Neural cell (in vitro differentiated cells): ENCODE measurements at regions not wholly inside any gene's neighbourhood (a gene's known extent, or its start where the extent isn't known, plus 50 kb on each side); places are given as distances from the start of the nearest gene placed in this dataset.

Experiments used
- CTCF ChIP-seq: fragments of 450-650 bp; IDR thresholded peaks from 2 replicates; pipeline ENCODE4 v1.5.1; 2014; ENCODE audit warnings: antibody characterized with exemption, mild to moderate bottlenecking, moderate library complexity; ENCODE audit not compliant: poor library complexity, severe bottlenecking
- EP300 ChIP-seq: fragments of 450-650 bp; conservative IDR thresholded peaks from 2 replicates; pipeline ENCODE4 v1.6.1; 2014; ENCODE audit warnings: antibody characterized with exemption, mild to moderate bottlenecking, moderate library complexity; ENCODE audit not compliant: poor library complexity, severe bottlenecking
- EZH2 ChIP-seq: fragments of 200-600, 300-800 bp; shearing (Covaris generic), sonication (generic); IDR thresholded peaks from 2 replicates; pipeline ENCODE4 v1.6.1; 2014; ENCODE audit warnings: antibody characterized with exemption, low read length, borderline replicate concordance, mild to moderate bottlenecking; ENCODE audit not compliant: insufficient read depth, poor library complexity, severe bottlenecking
- MXI1 ChIP-seq: fragments of 450-650 bp; conservative IDR thresholded peaks from 2 replicates; pipeline ENCODE4 v1.6.1; 2014; ENCODE audit warnings: antibody characterized with exemption, mild to moderate bottlenecking; ENCODE audit not compliant: poor library complexity, severe bottlenecking
- POLR2AphosphoS5 ChIP-seq: IDR thresholded peaks from 2 replicates; pipeline ENCODE4 v1.6.1; 2012
- RAD21 ChIP-seq: fragments of 450-650 bp; conservative IDR thresholded peaks from 2 replicates; pipeline ENCODE4 v1.6.1; 2014; ENCODE audit warnings: antibody characterized with exemption, mild to moderate bottlenecking, moderate library complexity
- REST ChIP-seq: IDR thresholded peaks from 2 replicates; pipeline ENCODE4 v1.6.1; 2012; ENCODE audit warnings: borderline replicate concordance
- SMC3 ChIP-seq: fragments of 450-650 bp; conservative IDR thresholded peaks from 2 replicates; pipeline ENCODE4 v1.6.1; 2014; ENCODE audit warnings: antibody characterized with exemption, mild to moderate bottlenecking, moderate library complexity; ENCODE audit not compliant: poor library complexity
- TAF1 ChIP-seq: IDR thresholded peaks from 2 replicates; pipeline ENCODE4 v1.6.1; 2012; ENCODE audit warnings: low read depth

GRCh38 chr2:196513796-196514526, 125.6 kb upstream of the CCDC150 start:
- TF ChIP-seq CTCF (no peak), EZH2 (no peak), POLR2AphosphoS5 (no peak), REST (no peak), EP300 (no peak), RAD21 (no peak), MXI1 (no peak), TAF1 (no peak), SMC3 (no peak)
